ENCODE measurements at regions not wholly inside any gene's neighbourhood (a gene's known extent, or its start where the extent isn't known, plus 50 kb on each side); places are given as distances from the start of the nearest gene placed in this dataset.
A peak's percentile ranks its signal among the peaks of the same experiment; 100 is the strongest.

DNA sequence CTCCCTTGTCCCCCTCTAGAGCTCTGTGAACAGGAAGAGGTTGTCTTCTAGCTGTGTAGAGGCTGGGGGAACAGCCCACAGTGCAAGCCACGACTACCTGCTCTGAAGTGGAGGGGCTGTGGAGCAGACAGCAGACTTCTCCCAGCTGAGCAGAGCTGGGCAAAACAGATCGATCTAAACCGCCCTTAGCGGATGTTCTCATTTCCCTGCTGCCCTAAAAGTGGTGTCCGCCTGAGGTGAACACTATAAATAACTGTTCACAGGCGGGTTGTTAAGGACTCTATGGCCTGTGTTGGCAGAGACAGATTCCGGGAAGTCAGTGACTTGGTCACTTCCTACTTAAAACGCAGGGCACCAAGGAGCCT is 203.2 kb downstream of the RHOU start (continued):
- TF ChIP-seq ZNF703 (CRISPR knock-in tag; IDR thresholded peaks at IDR 0.05; ENCODE audit: borderline replicate concordance): no peak
- TF ChIP-seq ZEB1 (IDR thresholded peaks at IDR 0.05; ENCODE audit: insufficient replicate concordance, low read depth): no peak
- TF ChIP-seq NCOR1 (IDR thresholded peaks at IDR 0.05; ENCODE audit: borderline replicate concordance, low read length): no peak
- TF ChIP-seq IKZF1 (IDR thresholded peaks at IDR 0.05): no peak
- no peak for TF ChIP-seq ZNF484 (CRISPR knock-in tag; IDR thresholded peaks at IDR 0.05; ENCODE audit: borderline replicate concordance, low read depth)
- TF ChIP-seq, protein P1, sequence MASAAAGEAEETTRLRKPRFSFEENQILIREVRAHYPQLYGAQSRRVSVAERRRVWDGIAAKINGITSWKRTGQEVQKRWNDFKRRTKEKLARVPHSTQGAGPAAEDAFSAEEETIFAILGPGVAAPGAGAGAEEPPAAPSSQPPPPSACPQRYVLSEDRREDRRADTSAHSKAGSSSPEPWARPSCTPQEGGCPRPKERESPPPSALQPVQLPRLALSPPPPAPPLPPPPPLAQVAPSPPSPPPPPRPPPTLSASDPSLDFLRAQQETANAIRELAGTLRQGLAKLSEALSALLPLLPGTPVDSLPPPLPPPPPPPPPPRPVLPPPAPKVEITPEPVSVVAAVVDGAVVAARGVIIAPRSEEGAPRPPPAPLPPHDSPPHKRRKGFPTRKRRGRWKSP (CRISPR knock-in tag; IDR thresholded peaks at IDR 0.05): no peak
- no peak for TF ChIP-seq PTBP1 (IDR thresholded peaks at IDR 0.05; ENCODE audit: low read depth, low read length, poor library complexity, severe bottlenecking)
- TF ChIP-seq BHLHE40 (IDR thresholded peaks at IDR 0.05; ENCODE audit: low read length): no peak
- no peak for TF ChIP-seq ZSCAN31 (CRISPR knock-in tag; IDR thresholded peaks at IDR 0.05; ENCODE audit: low read depth)
- no peak; the same call in 1 of the 2 replicates for TF ChIP-seq SOX5 (CRISPR knock-in tag; IDR thresholded peaks at IDR 0.05; ENCODE audit: borderline replicate concordance)
- TF ChIP-seq NFATC3 (CRISPR knock-in tag; IDR thresholded peaks at IDR 0.05): no peak
- TF ChIP-seq ZNF251 (CRISPR knock-in tag; IDR thresholded peaks at IDR 0.05): no peak
- no peak for TF ChIP-seq HDAC6 (IDR thresholded peaks at IDR 0.05; ENCODE audit: low read depth, low read length)
- peak; percentile 42; the same call in 1 of the 2 replicates for TF ChIP-seq KAT2B (IDR thresholded peaks at IDR 0.05; ENCODE audit: borderline replicate concordance, low read depth, low read length)
- peak; percentile 44; the same call in 1 of the 2 replicates for TF ChIP-seq MEIS1 (CRISPR knock-in tag; IDR thresholded peaks at IDR 0.05; ENCODE audit: borderline replicate concordance)
- no peak for TF ChIP-seq NR2F1 (CRISPR knock-in tag; IDR thresholded peaks at IDR 0.05)
- TF ChIP-seq, protein P2, sequence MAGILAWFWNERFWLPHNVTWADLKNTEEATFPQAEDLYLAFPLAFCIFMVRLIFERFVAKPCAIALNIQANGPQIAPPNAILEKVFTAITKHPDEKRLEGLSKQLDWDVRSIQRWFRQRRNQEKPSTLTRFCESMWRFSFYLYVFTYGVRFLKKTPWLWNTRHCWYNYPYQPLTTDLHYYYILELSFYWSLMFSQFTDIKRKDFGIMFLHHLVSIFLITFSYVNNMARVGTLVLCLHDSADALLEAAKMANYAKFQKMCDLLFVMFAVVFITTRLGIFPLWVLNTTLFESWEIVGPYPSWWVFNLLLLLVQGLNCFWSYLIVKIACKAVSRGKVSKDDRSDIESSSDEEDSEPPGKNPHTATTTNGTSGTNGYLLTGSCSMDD (CRISPR knock-in tag; IDR thresholded peaks at IDR 0.05): no peak
- TF ChIP-seq, protein P3, sequence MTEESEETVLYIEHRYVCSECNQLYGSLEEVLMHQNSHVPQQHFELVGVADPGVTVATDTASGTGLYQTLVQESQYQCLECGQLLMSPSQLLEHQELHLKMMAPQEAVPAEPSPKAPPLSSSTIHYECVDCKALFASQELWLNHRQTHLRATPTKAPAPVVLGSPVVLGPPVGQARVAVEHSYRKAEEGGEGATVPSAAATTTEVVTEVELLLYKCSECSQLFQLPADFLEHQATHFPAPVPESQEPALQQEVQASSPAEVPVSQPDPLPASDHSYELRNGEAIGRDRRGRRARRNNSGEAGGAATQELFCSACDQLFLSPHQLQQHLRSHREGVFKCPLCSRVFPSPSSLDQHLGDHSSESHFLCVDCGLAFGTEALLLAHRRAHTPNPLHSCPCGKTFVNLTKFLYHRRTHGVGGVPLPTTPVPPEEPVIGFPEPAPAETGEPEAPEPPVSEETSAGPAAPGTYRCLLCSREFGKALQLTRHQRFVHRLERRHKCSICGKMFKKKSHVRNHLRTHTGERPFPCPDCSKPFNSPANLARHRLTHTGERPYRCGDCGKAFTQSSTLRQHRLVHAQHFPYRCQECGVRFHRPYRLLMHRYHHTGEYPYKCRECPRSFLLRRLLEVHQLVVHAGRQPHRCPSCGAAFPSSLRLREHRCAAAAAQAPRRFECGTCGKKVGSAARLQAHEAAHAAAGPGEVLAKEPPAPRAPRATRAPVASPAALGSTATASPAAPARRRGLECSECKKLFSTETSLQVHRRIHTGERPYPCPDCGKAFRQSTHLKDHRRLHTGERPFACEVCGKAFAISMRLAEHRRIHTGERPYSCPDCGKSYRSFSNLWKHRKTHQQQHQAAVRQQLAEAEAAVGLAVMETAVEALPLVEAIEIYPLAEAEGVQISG (CRISPR knock-in tag; IDR thresholded peaks at IDR 0.05): peak; percentile 76
- TF ChIP-seq ERF (CRISPR knock-in tag; IDR thresholded peaks at IDR 0.05): no peak
- TF ChIP-seq ADNP (CRISPR knock-in tag; IDR thresholded peaks at IDR 0.05): no peak
- TF ChIP-seq, protein P4, sequence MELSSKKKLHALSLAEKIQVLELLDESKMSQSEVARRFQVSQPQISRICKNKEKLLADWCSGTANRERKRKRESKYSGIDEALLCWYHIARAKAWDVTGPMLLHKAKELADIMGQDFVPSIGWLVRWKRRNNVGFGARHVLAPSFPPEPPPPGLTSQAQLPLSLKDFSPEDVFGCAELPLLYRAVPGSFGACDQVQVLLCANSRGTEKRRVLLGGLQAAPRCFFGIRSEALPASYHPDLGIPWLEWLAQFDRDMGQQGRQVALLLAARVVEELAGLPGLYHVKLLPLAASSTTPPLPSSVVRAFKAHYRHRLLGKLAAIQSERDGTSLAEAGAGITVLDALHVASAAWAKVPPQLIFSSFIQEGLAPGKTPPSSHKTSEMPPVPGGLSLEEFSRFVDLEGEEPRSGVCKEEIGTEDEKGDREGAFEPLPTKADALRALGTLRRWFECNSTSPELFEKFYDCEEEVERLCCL (CRISPR knock-in tag; IDR thresholded peaks at IDR 0.05; ENCODE audit: borderline replicate concordance): no peak
- TF ChIP-seq ZKSCAN5 (CRISPR knock-in tag; IDR thresholded peaks at IDR 0.05): no peak
- no peak for TF ChIP-seq ZNF780A (CRISPR knock-in tag; IDR thresholded peaks at IDR 0.05)
- TF ChIP-seq TMF1 (CRISPR knock-in tag; IDR thresholded peaks at IDR 0.05; ENCODE audit: low read depth): no peak
- TF ChIP-seq ZNF75D (CRISPR knock-in tag; IDR thresholded peaks at IDR 0.05; ENCODE audit: borderline replicate concordance): no peak
- TF ChIP-seq, protein P5, sequence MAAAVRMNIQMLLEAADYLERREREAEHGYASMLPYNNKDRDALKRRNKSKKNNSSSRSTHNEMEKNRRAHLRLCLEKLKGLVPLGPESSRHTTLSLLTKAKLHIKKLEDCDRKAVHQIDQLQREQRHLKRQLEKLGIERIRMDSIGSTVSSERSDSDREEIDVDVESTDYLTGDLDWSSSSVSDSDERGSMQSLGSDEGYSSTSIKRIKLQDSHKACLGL (CRISPR knock-in tag; IDR thresholded peaks at IDR 0.05): no peak

Measured in HepG2 (cell line).